ENCODE measurements at regions not wholly inside any gene's neighbourhood (a gene's known extent, or its start where the extent isn't known, plus 50 kb on each side); places are given as distances from the start of the nearest gene placed in this dataset.

GRCh38 chr10:10854725-10855124, 162.9 kb upstream of the CELF2 start:
- DNase-seq (ENCODE audit: low spot score): no peak

GRCh38 chr10:10855151-10855581, 162.5 kb upstream of the CELF2 start:
- DNase-seq (ENCODE audit: low spot score): no peak

- DNase-seq (ENCODE audit: low spot score): no peak
Measured at GRCh38 chr10:10860455-10860976, 157.2 kb upstream of the CELF2 start.

- no peak for DNase-seq (ENCODE audit: low spot score)
Measured at GRCh38 chr10:10865303-10865702, 152.4 kb upstream of the CELF2 start.

- no peak for DNase-seq (ENCODE audit: low spot score)
Measured at GRCh38 chr10:10865913-10866312, 151.8 kb upstream of the CELF2 start.

GRCh38 chr10:10869592-10869991, 148.1 kb upstream of the CELF2 start:
- peak; percentile 8 for DNase-seq (ENCODE audit: low spot score)

- DNase-seq (ENCODE audit: low spot score): no peak
Measured at GRCh38 chr10:10870523-10871241, 147.0 kb upstream of the CELF2 start.

- DNase-seq (ENCODE audit: low spot score): no peak
Measured at GRCh38 chr10:10871352-10871751, 146.3 kb upstream of the CELF2 start.

- peak; percentile 67 for DNase-seq (ENCODE audit: low spot score)
Measured at GRCh38 chr10:10872035-10872673, 145.5 kb upstream of the CELF2 start.

GRCh38 chr10:10872764-10873163, 144.9 kb upstream of the CELF2 start:
- peak; percentile 10 for DNase-seq (ENCODE audit: low spot score)

- no peak for DNase-seq (ENCODE audit: low spot score)
Measured at GRCh38 chr10:10873289-10873688, 144.4 kb upstream of the CELF2 start.

- no peak for DNase-seq (ENCODE audit: low spot score)
Measured at GRCh38 chr10:10873915-10874314, 143.8 kb upstream of the CELF2 start.

- DNase-seq (ENCODE audit: low spot score): no peak
Measured at GRCh38 chr10:10878963-10879362, 138.7 kb upstream of the CELF2 start.

GRCh38 chr10:10881117-10881813, 136.4 kb upstream of the CELF2 start:
- DNase-seq (ENCODE audit: low spot score): no peak

- no peak for DNase-seq (ENCODE audit: low spot score)
Measured at GRCh38 chr10:10883737-10884136, 133.9 kb upstream of the CELF2 start.

GRCh38 chr10:10886861-10887531, 130.7 kb upstream of the CELF2 start:
- no peak for DNase-seq (ENCODE audit: low spot score)

- no peak for DNase-seq (ENCODE audit: low spot score)
Measured at GRCh38 chr10:10891124-10892082, 126.3 kb upstream of the CELF2 start.

- no peak for DNase-seq (ENCODE audit: low spot score)
Measured at GRCh38 chr10:10892290-10892875, 125.3 kb upstream of the CELF2 start.

GRCh38 chr10:10897400-10897799, 120.3 kb upstream of the CELF2 start:
- DNase-seq (ENCODE audit: low spot score): no peak

- no peak for DNase-seq (ENCODE audit: low spot score)
Measured at GRCh38 chr10:10901906-10902305, 115.8 kb upstream of the CELF2 start.

GRCh38 chr10:10902951-10903350, 114.7 kb upstream of the CELF2 start:
- no peak for DNase-seq (ENCODE audit: low spot score)
